PC-9 (cell line): ENCODE measurements at regions not wholly inside any gene's neighbourhood (a gene's known extent, or its start where the extent isn't known, plus 50 kb on each side); places are given as distances from the start of the nearest gene placed in this dataset.

Experiments used
- CTCF ChIP-seq: fragments of 200-600 bp; sonication (generic); conservative IDR thresholded peaks from 2 replicates; pipeline ENCODE4 v1.6.1; 2017; ENCODE audit warnings: mixed run types, antibody characterized with exemption, mild to moderate bottlenecking, moderate library complexity
- EZH2 ChIP-seq: fragments of 200-600 bp; sonication (generic); IDR thresholded peaks from 2 replicates; pipeline ENCODE4 v1.8.0; 2017; ENCODE audit warnings: antibody characterized with exemption, low read depth

- no peak for TF ChIP-seq CTCF
- TF ChIP-seq EZH2: no peak
Observed at GRCh38 chr11:129280027-129280811, 88.1 kb upstream of the ARHGAP32 start.
